ENCODE measurements at regions not wholly inside any gene's neighbourhood (a gene's known extent, or its start where the extent isn't known, plus 50 kb on each side); places are given as distances from the start of the nearest gene placed in this dataset.

DNA sequence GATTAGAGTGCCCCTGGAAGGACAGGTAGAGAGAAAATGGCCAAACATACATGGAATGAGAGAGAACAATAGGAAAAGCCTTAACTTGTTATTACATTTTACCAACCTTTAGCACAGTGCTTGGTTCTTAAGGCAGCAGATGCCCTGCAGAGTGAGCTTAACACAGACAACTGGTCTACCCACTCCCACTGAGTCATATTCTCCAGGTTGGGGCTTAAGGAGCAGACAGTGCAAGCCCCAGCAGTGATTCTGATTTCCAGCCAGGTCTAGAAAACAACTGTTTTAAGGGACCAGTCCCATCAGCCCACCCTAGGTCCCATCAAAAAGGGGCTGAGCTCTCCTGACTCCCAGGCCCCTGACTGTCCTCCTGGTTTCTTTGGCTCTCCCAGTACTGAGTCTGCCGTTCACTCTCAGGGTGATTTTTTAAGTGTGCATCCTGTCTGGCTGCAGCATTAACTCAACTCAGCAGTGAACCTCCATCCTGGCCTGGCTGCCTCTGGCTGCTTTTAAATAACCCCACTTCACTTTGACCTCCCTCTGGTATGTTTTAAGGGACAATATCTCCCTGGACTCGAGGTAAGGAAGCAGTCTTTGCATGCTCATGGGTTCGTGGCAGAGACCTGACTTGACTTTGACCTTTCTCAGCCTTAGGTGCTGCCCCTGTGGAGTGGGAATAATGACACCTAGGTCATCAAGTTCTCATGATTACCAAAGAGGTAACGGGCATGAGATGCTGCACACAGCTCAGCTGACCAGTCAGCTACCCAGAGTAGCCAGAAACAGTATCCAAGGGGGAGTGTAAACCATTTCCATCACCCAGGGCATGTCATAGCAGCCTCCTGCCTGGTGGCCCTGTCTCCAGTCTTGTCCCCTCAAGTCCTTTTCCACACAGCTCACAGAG is 210.7 kb upstream of the PWP1 start:
- no peak for TF ChIP-seq CTCF (IDR thresholded peaks at IDR 0.05)
- intact Hi-C loops (cut with DNase I): no loop called here
- H3K9me3 ChIP-seq: no peaks in the 10 kb centered on the region
- H3K27ac ChIP-seq: no peak overlapping the region
- DNase-seq: no peak
- H3K27me3 ChIP-seq: no peaks in the 10 kb centered on the region
- no peak overlapping the region for H3K9ac ChIP-seq (ENCODE audit: low read depth in 2 of 2, low read length in 2 of 2)
- H3K36me3 ChIP-seq: no peaks in the 10 kb centered on the region
- H3K4me1 ChIP-seq: no peaks in the 10 kb centered on the region
- H3K4me3 ChIP-seq: no peak overlapping the region

DNA sequence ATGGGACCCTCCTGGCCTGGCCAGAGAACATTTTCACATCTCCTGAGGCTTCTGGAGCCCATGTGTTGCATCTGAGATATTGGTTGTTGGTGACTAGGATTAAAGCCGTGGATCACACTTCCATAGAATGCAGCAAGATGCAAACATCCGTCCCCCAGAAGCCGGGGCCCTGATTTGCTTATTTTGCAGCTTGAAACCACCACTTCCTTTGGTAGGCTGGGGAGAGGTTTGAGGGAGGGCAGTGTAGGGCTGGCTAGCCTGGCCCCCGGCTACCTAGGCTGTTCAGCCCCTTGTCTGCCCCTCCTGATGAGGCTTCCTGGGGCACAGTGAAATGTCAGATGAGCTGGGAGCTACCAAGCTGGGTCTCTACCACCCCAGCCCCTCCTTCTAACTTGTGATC is 209.7 kb upstream of the PWP1 start:
- Histone ChIP-seq H3K27me3 (no peaks in the 10 kb centered on the region), H3K9me3 (no peaks in the 10 kb centered on the region)

GRCh38 chr12:107477018-107477417 is 208.6 kb upstream of the PWP1 start:
- intact Hi-C loops (cut with DNase I): no loop called here

More for the DNA sequence above, 209.7 kb upstream of the PWP1 start:
- Histone ChIP-seq H3K4me1 (no peaks in the 10 kb centered on the region), H3K4me3 (no peak overlapping the region), H3K9ac (ENCODE audit: low read depth in 2 of 2, low read length in 2 of 2) (no peak overlapping the region), H3K27ac (no peak overlapping the region), H3K36me3 (no peaks in the 10 kb centered on the region)
- no peak for TF ChIP-seq CTCF (IDR thresholded peaks at IDR 0.05)
- DNase-seq: no peak
- intact Hi-C loops (cut with DNase I): no loop called here

DNA sequence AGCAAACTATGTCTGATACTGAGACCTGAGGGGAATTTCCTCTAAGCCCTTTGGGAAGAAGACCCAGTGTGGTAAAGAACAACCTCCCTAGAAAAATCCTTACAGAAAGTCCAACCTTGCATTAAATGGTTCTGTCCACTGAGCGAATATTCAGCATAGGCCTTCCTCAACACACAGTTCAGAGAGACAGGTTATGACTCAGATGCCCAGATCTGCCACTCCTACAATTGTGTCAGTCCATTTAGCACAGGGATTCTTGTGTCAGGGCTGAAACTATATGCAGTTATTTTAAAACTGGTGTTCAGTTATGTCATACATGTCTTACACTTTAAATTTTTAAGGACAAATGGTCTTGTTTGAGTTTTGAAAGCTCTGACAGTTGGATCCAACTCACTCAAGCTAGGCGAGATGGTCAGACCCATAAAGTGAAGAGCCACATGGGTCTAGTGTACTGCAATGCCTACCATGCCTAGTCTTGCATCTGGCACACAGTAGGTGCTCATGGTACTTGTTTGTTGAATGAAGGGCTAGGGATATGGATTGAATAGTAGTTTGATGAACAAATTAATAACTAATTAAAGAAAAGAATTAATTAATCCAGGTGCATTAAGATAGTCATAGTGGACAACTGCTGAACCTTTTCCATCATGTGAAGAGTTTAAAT is 207.5 kb upstream of the PWP1 start:
- H3K27me3 ChIP-seq: no peaks in the 10 kb centered on the region
- intact Hi-C loops (cut with DNase I): no loop called here
- DNase-seq: no peak
- no peak overlapping the region for H3K9ac ChIP-seq (ENCODE audit: low read depth in 2 of 2, low read length in 2 of 2)
- H3K4me1 ChIP-seq: no peaks in the 10 kb centered on the region
- no peak for TF ChIP-seq CTCF (IDR thresholded peaks at IDR 0.05)
- no peak overlapping the region for H3K27ac ChIP-seq
- no peaks in the 10 kb centered on the region for H3K9me3 ChIP-seq
- no peak overlapping the region for H3K4me3 ChIP-seq
- no peaks in the 10 kb centered on the region for H3K36me3 ChIP-seq

More at GRCh38 chr12:107477018-107477417, 208.6 kb upstream of the PWP1 start:
- H3K4me1 ChIP-seq: no peaks in the 10 kb centered on the region
- H3K36me3 ChIP-seq: no peaks in the 10 kb centered on the region
- no peak overlapping the region for H3K4me3 ChIP-seq
- no peak for TF ChIP-seq CTCF (IDR thresholded peaks at IDR 0.05)
- no peaks in the 10 kb centered on the region for H3K9me3 ChIP-seq
- H3K27me3 ChIP-seq: no peaks in the 10 kb centered on the region
- no peak for DNase-seq
- no peak overlapping the region for H3K27ac ChIP-seq
- H3K9ac ChIP-seq (ENCODE audit: low read depth in 2 of 2, low read length in 2 of 2): no peak overlapping the region

GRCh38 chr12:107478881-107479280 is 206.7 kb upstream of the PWP1 start:
- no peaks in the 10 kb centered on the region for H3K27me3 ChIP-seq
- no peak overlapping the region for H3K9ac ChIP-seq (ENCODE audit: low read depth in 2 of 2, low read length in 2 of 2)
- no peaks in the 10 kb centered on the region for H3K36me3 ChIP-seq
- intact Hi-C loops (cut with DNase I): no loop called here
- H3K4me3 ChIP-seq: no peak overlapping the region
- no peak for TF ChIP-seq CTCF (IDR thresholded peaks at IDR 0.05)
- no peaks in the 10 kb centered on the region for H3K9me3 ChIP-seq
- no peak for DNase-seq
- H3K4me1 ChIP-seq: no peaks in the 10 kb centered on the region
- H3K27ac ChIP-seq: no peak overlapping the region
